Kidney tubule cell (primary cell): ENCODE measurements at regions not wholly inside any gene's neighbourhood (a gene's known extent, or its start where the extent isn't known, plus 50 kb on each side); places are given as distances from the start of the nearest gene placed in this dataset.

Experiments
- DNase-seq: peaks from one replicate; pipeline ENCODE4 v3.0.0-alpha.2; 2018; ENCODE audit warnings: low spot score

- peak; percentile 14 for DNase-seq
Observed at GRCh38 chr2:156087875-156088274, 244.6 kb downstream of the NR4A2 start.

- DNase-seq, result peak; percentile 51
Observed at GRCh38 chr2:156083763-156084493, 248.6 kb downstream of the NR4A2 start.

- DNase-seq, result no peak
Observed at GRCh38 chr2:156079845-156080244, 252.7 kb downstream of the NR4A2 start.

- no peak for DNase-seq
Observed at GRCh38 chr2:156077041-156077742, 255.3 kb downstream of the NR4A2 start.

GRCh38 chr2:156065912-156066311 lies 266.6 kb downstream of the NR4A2 start:
- DNase-seq, result peak; percentile 6

- DNase-seq, result no peak
Observed at GRCh38 chr2:156064540-156064939, 268.0 kb downstream of the NR4A2 start.

- DNase-seq, result no peak
Observed at GRCh38 chr2:156057647-156058046, 274.9 kb downstream of the NR4A2 start.

GRCh38 chr2:156054983-156055382 lies 277.5 kb downstream of the NR4A2 start:
- DNase-seq, result no peak

GRCh38 chr2:156046900-156047299 lies 285.6 kb downstream of the NR4A2 start:
- no peak for DNase-seq

GRCh38 chr2:156042895-156043294 lies 289.6 kb downstream of the NR4A2 start:
- no peak for DNase-seq

GRCh38 chr2:156038021-156038420 lies 294.5 kb downstream of the NR4A2 start:
- no peak for DNase-seq

GRCh38 chr2:156037482-156037881 lies 295.0 kb downstream of the NR4A2 start:
- no peak for DNase-seq

- DNase-seq, result no peak
Observed at GRCh38 chr2:156031121-156031520, 301.4 kb downstream of the NR4A2 start.

GRCh38 chr2:156023229-156023869 lies 309.2 kb downstream of the NR4A2 start:
- no peak for DNase-seq

GRCh38 chr2:156021146-156022040 lies 311.1 kb downstream of the NR4A2 start:
- DNase-seq, result peak; percentile 28

GRCh38 chr2:156019341-156019740 lies 313.2 kb downstream of the NR4A2 start:
- DNase-seq, result no peak

- no peak for DNase-seq
Observed at GRCh38 chr2:156017341-156017885, 315.1 kb downstream of the NR4A2 start.

GRCh38 chr2:156009293-156009692 lies 323.2 kb downstream of the NR4A2 start:
- no peak for DNase-seq

GRCh38 chr2:156006721-156007618 lies 325.6 kb downstream of the NR4A2 start:
- no peak for DNase-seq

- DNase-seq, result no peak
Observed at GRCh38 chr2:156005999-156006712, 326.4 kb downstream of the NR4A2 start.
